Breast epithelium (tissue), 3 donors: ENCODE measurements at regions not wholly inside any gene's neighbourhood (a gene's known extent, or its start where the extent isn't known, plus 50 kb on each side); places are given as distances from the start of the nearest gene placed in this dataset.

Experiments used
- CTCF ChIP-seq, 3 donors: fragments of 450-650 bp; IDR thresholded peaks; one replicate each; pipeline ENCODE4 v1.5.1; 2016 to 2017; ENCODE audit warnings: antibody characterized with exemption in 3 of 3, mild to moderate bottlenecking in 3 of 3, moderate library complexity in 3 of 3
- POLR2AphosphoS5 ChIP-seq, 3 donors: sonication (generic); formaldehyde crosslinking; IDR thresholded peaks; one replicate each; pipeline ENCODE4 v1.6.1; 2017; ENCODE audit warnings: antibody characterized with exemption in 3 of 3

GRCh38 chr5:71771191-71771590 lies 52.1 kb downstream of the CARTPT start:
- TF ChIP-seq POLR2AphosphoS5 (IDR thresholded peaks at IDR 0.05) (no peak), CTCF (IDR thresholded peaks at IDR 0.05) (no peak)
